Left hindlimb (tissue), 1 donor: ENCODE measurements at regions not wholly inside any gene's neighbourhood (a gene's known extent, or its start where the extent isn't known, plus 50 kb on each side); places are given as distances from the start of the nearest gene placed in this dataset.
A peak's percentile ranks its signal among the peaks of the same experiment; 100 is the strongest.

Experiments used
- DNase-seq: peaks from one replicate; pipeline ENCODE4 v3.0.0-alpha.2; 2018

- no peak for DNase-seq
Measured at GRCh38 chr7:108997480-108997879, 427.8 kb downstream of the DNAJB9 start.

- DNase-seq = no peak
Measured at GRCh38 chr7:109003742-109004141, 434.1 kb downstream of the DNAJB9 start.

GRCh38 chr7:109009636-109010035, 440.0 kb downstream of the DNAJB9 start:
- no peak for DNase-seq

GRCh38 chr7:109020251-109020650, 450.6 kb downstream of the DNAJB9 start:
- DNase-seq = no peak

GRCh38 chr7:109021390-109021789, 451.7 kb downstream of the DNAJB9 start:
- no peak for DNase-seq

DNA sequence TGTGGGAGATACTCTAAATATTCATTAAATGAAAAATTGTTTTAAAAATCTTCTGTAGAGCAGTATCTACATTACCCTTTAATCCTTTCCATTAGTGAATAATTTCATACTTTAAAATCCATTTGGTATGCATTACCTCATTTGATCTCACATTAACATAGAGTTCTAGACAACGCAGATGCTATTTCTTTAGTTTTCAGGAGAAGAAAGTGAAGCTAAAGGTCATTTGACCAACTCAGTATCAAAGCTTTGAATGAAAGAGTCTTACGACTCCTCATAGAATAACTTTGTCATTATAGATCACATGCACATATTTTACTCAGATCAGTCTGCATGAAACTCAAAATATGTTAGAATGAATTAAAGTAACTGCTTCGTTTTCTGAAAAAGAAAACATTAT, 460.2 kb downstream of the DNAJB9 start:
- no peak for DNase-seq

GRCh38 chr7:109044691-109045090, 475.0 kb downstream of the DNAJB9 start:
- no peak for DNase-seq

GRCh38 chr7:109049366-109049765, 479.7 kb downstream of the DNAJB9 start:
- DNase-seq = no peak

GRCh38 chr7:109059089-109059488, 489.4 kb downstream of the DNAJB9 start:
- DNase-seq = no peak

DNA sequence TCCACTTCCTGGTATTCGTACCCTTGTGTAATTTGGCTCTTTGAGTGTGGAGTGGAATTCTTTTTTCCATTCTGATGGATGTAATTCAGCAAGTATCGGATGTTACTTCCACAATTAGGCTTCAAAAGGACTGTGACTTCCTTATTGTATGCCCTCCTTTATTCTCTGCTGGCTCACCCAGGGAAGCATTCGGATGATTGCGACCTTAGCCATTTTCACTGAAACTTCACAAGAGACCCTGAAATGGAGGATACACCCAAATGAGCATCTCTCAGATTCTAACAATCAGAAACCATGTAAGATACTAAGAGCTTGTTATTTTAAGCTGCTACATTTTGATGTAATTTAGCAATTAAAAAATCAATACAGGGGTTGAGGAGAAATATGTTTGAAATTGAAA, 493.1 kb downstream of the DNAJB9 start:
- DNase-seq = no peak

- DNase-seq = no peak
Measured at GRCh38 chr7:109073543-109073942, 503.9 kb downstream of the DNAJB9 start.

GRCh38 chr7:109076396-109076972, 506.8 kb downstream of the DNAJB9 start:
- DNase-seq = no peak

- DNase-seq = no peak
Measured at GRCh38 chr7:109091042-109091441, 521.4 kb downstream of the DNAJB9 start.

DNA sequence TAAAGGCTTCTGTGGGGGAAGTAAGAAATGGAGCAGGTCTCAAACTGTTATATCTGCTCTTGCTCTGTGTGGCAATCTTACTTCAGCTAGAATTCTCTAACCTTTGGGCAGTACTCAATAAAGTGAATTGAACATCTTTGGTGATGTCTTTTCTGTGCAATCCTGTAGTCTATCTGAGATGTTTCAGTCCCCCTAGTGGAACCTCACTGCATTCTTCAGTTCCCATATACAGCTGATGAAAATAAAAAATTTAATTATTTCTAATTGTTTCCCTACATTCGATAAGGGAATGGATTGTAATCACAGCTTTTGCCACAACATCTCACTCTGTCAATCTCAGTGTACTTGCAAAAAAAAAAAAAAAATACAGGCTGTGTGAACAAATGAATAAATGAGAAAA, 522.6 kb downstream of the DNAJB9 start:
- DNase-seq = no peak

DNA sequence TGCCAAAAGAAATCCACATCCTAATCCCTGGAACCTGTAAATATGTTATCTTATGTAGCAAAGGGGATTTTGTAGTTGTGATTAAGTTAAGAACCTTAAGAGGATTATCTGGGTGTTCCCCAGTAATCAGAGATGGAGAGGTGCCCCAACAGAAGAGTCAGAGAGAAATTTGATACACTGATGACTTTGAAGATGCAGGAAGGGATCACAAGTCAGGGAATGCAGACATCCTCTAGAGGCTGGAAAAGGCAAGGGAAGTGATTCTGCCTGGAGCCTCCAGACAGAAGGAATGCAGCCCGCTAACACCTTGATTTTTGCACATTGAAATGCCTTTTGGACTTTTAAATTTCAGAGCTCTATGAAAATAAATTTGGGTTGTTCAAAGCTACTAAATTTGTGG, 531.7 kb downstream of the DNAJB9 start:
- DNase-seq = no peak

- no peak for DNase-seq
Measured at GRCh38 chr7:109109558-109109957, 539.9 kb downstream of the DNAJB9 start.

- no peak for DNase-seq
Measured at GRCh38 chr7:109111086-109111485, 541.4 kb downstream of the DNAJB9 start.

- DNase-seq = no peak
Measured at GRCh38 chr7:109121599-109122300, 552.1 kb downstream of the DNAJB9 start.

GRCh38 chr7:109125001-109125400, 555.3 kb downstream of the DNAJB9 start:
- no peak for DNase-seq

DNA sequence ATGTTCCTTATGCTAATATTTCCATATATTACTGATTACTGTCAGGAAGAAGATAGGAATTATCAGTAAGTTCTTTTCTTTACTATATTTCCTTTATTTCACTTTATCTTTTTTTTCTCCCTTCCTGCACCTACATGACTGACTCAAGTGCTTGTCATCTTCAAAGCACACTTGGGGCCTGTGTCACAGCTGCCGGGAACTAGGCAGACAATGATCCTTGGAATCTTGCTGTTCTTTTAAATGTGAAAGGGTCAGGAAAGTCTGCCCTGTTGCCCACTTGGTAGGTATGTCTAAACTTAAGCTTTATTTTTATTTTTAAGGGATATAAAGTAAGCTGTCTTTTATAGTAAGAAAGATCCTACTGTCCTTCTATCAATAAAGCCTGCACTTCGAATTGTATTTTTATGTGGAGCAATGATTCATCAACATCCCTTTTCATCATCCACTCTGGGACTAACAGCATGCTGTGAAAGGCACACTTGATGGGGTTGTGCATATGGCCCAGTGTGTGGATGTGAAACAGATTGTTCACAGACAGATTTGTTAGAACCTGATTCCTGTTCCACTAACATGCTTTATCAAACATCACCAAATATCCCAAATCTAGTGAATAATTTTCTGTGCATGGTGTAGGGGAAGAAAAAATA, 556.9 kb downstream of the DNAJB9 start:
- DNase-seq = no peak

GRCh38 chr7:109127145-109127544, 557.5 kb downstream of the DNAJB9 start:
- DNase-seq = no peak

DNA sequence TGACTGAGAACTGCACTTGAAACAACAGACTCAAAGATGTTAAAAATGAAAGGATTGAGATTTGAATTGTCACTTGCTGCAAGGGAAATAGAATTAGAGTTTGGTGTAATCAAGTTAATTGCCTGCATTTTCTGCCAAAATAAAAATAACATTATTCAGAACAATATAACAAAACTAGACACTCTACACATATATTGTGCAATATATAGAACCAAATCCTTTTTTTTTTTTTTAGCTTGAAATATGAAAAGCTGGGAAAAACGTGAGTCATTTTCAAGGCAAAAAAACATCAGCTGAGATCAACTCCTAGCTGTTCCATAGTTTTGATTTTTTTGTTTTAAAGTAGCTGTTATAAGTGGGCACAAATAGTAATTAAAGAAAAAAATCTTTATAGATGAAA, 561.5 kb downstream of the DNAJB9 start:
- no peak for DNase-seq

DNA sequence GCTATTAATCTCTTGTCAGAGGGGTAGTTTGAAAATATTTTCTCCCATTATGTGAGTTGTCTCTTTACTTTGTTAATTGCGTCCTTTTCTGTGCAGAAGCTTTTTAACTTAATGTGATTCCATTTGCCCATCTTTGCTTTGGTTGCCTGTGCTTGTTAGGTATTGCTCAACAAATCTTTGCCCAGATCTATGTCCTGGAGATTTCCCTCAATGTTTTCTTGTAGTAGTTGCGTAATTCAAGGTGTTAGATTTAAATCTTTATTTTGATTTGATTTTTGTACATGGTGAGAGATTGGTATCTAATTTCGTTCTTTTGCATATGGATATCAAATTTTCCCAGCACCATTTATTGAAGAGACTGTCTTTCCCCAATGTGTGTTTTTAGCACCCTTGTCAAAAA, 567.2 kb downstream of the DNAJB9 start:
- DNase-seq = no peak

DNA sequence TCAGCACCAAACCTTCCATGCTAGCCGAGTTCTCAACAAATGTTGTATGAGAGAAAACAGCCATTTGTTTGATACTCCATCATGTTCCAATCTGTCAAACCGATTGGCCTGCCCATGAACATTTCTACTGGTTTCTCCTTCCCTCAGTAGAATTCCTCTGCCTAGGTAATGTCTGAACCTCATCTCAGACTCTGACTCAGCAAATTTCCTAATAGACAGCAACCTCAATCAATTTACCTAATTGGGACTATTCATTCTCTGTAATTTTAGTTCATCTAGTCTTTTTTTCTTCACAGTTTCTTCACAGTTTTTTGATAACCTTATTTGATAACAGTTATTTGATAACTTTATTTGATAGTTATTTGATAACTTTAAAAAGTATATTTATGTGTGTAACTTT, 585.1 kb downstream of the DNAJB9 start:
- DNase-seq = no peak

DNA sequence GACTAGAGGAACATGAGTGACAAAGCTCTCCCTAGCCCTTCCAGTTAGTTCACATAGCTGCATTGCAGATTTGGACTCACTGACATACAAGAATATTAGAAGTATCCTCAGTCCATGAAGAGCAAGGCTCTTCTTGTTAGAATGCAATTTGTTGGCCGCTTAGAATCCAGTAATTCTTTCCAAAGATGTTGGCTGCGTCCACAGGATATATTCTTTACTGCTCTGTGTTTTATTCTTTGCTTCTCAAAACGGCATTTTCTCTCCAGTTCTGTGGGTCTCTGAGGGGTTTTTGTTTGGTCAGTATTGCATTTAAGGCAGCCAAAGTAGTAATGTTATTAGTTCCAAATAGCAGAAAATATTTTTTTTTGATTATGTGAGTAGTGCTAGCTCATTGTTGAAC, 588.6 kb downstream of the DNAJB9 start:
- peak; percentile 35 for DNase-seq
